Left colon (tissue), 2 donors: ENCODE measurements at regions not wholly inside any gene's neighbourhood (a gene's known extent, or its start where the extent isn't known, plus 50 kb on each side); places are given as distances from the start of the nearest gene placed in this dataset.

Experiments
- ATAC-seq: fragments of 200-7000 bp; cut with Tn5 transposase; one replicate; pipeline ENCODE4 v1.9.1; 2020; ENCODE audit warnings: mild to moderate bottlenecking, moderate library complexity
- DNase-seq, 2 donors: peaks; one replicate each; pipeline ENCODE4 v3.0.0-alpha.2; 2020
- intact Hi-C, 2 donors: fragments of 100-400 bp; cut with DNase I in 1 of 2; cut with micrococcal nuclease in 1 of 2; formaldehyde crosslinking; loops; one replicate each; pipeline versions ENCODE4 v1.11.2 to v1.14.0; 2022; cut with DNase I, micrococcal nuclease
- donor health status: DM: no; HTN: no; CAD: no.
- donor health status: DM: yes; HTN: yes; CAD: no.

GRCh38 chr3:117254985-117255384 lies 545.4 kb downstream of the TUSC7 start:
- ATAC-seq (no peak), DNase-seq (no peak)
- intact Hi-C loops: no loop called here

DNA sequence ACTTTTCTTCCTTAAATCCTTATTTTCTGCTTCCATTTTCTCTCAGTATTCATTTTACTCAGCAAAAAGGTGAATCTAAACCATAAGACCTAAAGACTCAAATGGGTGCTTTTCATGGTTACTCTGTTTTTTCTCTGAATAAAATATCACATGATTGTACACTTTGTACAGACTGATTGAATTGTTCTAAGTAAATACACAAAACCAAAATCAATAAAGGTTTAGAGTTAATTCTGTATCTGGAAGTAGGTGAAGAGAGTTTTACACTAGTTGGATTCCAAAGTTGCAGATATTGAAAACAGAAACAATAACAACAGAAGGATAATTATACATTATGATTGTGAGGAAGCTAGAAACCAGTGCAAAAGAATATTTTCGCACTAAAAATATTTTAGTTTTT lies 546.2 kb downstream of the TUSC7 start:
- no peak for DNase-seq
- intact Hi-C loops: no loop called here
- no peak for ATAC-seq

DNA sequence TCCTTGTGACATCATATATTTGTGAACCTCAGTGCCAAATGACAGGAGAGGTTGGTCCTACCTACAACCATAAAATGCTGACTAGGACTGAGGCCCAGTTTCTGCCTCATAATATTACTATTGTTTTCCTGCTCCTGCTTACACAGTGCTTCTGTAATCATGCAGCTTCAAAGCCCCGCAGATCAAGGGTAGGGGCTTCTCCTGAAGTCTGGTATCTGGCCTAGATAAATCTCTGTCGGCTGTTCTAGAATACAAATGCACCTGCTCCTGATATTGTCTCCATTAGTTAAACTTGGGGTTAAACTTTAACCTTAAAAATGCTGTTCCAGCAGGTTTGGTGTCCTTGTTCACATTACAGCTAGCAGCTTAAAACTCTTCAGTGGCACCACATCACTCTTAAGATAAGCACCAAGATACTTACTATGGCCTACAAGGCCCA lies 552.4 kb downstream of the TUSC7 start:
- DNase-seq: peak; percentile 6 to 60
- intact Hi-C loops: no loop called here
- peak; percentile 99 for ATAC-seq

DNA sequence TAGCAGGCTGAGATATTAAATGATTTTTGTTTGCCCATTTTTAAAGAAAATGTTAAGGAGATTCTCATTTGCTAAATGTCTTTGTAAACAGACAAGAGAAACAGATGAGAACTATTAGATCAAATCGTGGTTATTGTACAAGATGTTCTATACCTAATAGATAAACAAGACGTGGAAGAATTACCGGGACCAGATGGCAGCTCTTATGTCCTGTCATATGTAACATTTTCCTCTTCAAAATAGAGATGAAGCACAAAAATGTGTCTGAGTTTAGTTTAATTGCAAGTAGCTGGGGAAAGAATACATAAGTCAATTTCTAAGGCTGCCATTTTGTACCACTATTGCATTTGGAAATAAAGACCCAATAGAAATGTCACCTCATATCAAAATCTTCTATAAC lies 553.7 kb downstream of the TUSC7 start:
- no peak for ATAC-seq
- no peak for DNase-seq
- intact Hi-C loops: no loop called here

- no peak for ATAC-seq
- intact Hi-C loops: no loop called here
- DNase-seq: no peak
These were observed 554.2 kb downstream of the TUSC7 start for GRCh38 chr3:117263745-117264144.

- DNase-seq (no peak), ATAC-seq (no peak)
- intact Hi-C loops: no loop called here
These were observed 554.8 kb downstream of the TUSC7 start for GRCh38 chr3:117264204-117264994.

- DNase-seq: no peak
- no peak for ATAC-seq
- intact Hi-C loops: no loop called here
These were observed 557.2 kb downstream of the TUSC7 start for GRCh38 chr3:117266806-117267205.

DNA sequence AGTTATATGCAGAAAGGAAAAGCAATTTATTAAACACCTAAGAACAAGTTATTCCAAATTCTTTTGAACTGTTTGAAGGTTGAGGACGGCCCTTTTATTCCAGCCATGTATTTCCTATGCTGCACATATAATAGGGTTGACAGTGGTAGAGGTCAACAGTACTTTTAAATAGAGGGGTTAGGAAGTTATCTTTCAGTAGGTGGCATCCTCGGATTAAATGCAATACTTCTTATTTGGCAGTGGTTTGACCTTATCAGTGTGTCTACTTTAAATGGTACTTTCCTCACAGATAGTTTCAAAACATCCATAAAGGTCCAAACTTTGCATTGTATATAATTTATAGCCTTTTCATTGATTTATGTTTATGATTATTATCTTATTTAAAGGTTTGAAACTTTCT lies 558.7 kb downstream of the TUSC7 start:
- intact Hi-C loops: no loop called here
- DNase-seq (no peak), ATAC-seq (no peak)

- DNase-seq: no peak
- intact Hi-C loops: no loop called here
- ATAC-seq: no peak
These were observed 562.7 kb downstream of the TUSC7 start for GRCh38 chr3:117272274-117272673.

DNA sequence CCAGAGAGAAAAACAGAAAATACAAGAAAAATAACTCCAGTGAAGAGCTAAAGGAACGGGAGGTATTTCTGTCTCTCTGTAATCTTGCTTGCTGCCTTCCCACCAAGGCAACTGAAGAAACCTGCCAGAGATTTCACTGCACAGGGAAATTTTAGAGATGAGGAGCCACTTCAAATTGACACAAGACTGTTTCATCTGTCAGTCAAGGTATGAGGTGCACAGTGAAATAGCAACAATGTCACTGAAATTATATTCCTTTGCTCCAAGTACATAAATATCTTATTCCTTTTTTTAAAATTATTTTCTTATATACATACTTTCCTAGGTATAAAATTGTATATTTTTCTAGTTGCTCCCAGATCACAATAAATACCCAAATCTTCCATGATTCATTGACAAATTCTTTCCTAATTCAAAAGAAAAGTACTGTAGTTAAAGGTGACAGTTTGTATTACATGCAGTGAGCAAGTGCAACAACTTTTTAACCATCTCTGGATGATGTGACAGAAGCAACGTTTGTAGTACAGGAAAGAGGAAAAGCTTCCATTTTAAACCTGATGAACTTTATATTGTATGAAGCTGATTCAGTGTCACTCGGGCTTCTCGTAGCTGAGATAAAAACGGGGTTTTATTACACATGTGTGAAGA lies 563.4 kb downstream of the TUSC7 start:
- DNase-seq (no peak), ATAC-seq (peak; percentile 29)

GRCh38 chr3:117277816-117278215 lies 568.2 kb downstream of the TUSC7 start:
- ATAC-seq (peak; percentile 48), DNase-seq (no peak)
- intact Hi-C loops: no loop called here

More for the DNA sequence above, 563.4 kb downstream of the TUSC7 start:
- intact Hi-C loops: no loop called here

GRCh38 chr3:117278424-117279190 lies 569.0 kb downstream of the TUSC7 start:
- ATAC-seq (peak; percentile 99), DNase-seq (peak; percentile 28 to 51)
- intact Hi-C loops: no loop called here

DNA sequence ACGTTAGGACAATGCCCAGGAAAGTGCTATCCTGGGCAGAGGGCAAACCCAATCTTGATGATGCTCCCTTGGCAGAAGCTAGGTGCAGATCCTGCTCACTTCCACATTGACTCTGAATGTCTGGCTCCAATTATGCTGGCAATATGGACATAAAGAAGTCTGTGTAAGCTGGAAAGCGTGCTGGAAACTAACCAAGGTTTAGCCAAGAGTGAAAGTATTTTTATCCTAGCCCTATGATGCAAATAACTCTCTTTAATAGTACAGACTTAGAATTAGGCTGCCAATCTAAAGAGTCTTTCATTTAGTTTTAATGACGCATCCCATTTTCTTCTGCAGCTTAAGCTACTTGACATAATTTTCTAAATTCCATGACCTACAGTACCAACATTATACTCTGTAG lies 571.8 kb downstream of the TUSC7 start:
- intact Hi-C loops: no loop called here
- ATAC-seq: no peak
- no peak for DNase-seq

GRCh38 chr3:117282566-117282965 lies 573.0 kb downstream of the TUSC7 start:
- intact Hi-C loops: no loop called here
- no peak for ATAC-seq
- DNase-seq: no peak

GRCh38 chr3:117285737-117286136 lies 576.2 kb downstream of the TUSC7 start:
- ATAC-seq (no peak), DNase-seq (no peak)
- intact Hi-C loops: no loop called here

GRCh38 chr3:117286488-117286887 lies 576.9 kb downstream of the TUSC7 start:
- DNase-seq (no peak), ATAC-seq (no peak)
- intact Hi-C loops: no loop called here

DNA sequence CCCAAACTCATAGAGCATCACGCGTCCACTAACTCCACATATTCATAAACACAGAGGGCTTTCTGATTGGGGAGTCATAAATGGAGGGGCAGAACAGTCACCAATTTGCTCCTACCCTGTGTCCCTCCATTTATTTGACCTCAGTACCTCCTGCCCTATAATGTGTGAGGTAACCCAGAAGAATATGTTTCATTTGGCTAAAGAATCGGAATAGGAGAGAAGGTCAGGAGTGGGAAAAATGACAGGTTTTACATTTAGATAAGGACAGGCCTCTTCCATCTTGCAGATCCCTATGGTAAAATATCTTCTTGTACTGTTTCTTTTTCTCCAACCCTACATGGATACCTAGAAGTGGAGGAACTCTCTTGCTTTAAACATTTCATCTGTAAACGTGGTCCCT lies 578.0 kb downstream of the TUSC7 start:
- DNase-seq: no peak
- intact Hi-C loops: no loop called here
- ATAC-seq: no peak

GRCh38 chr3:117291476-117291875 lies 581.9 kb downstream of the TUSC7 start:
- intact Hi-C loops: no loop called here
- DNase-seq: no peak
- no peak for ATAC-seq

GRCh38 chr3:117297065-117297464 lies 587.5 kb downstream of the TUSC7 start:
- peak; percentile 99 for ATAC-seq
- DNase-seq: no peak
- intact Hi-C loops: no loop called here

DNA sequence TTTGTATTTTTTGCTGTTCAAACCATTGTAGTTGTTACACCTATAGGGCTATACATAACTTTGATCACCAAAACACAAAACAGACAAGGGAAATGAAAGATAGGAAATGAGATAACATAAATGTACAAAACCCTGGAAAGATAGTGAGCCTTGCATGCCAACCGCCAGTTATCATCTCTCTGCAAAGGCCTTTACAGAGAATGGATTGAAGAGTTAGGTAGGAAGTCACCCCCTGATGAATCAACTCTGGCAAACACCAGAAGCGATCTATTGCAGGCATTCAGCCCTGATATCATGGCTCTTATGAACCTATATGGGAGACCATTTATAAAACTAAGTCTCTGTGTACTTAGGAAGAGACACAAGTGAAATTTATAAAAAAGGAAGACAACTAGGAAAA lies 588.0 kb downstream of the TUSC7 start:
- ATAC-seq: peak; percentile 14
- intact Hi-C loops: no loop called here
- DNase-seq: no peak
